ENCODE measurements at regions not wholly inside any gene's neighbourhood (a gene's known extent, or its start where the extent isn't known, plus 50 kb on each side); places are given as distances from the start of the nearest gene placed in this dataset.

- Histone ChIP-seq H3K36me3 (no peaks in the 10 kb centered on the region), H3K9me3 (no peaks in the 10 kb centered on the region), H3K4me1 (no peaks in the 10 kb centered on the region), H3K27me3 (peaks cover 0 to 10% (median 0%) of the 10 kb centered on the region in 4 donors), H3K4me3 (no peak overlapping the region), H3K27ac (no peak overlapping the region)
- DNase-seq = no peak
- no peak for TF ChIP-seq POLR2A (IDR thresholded peaks at IDR 0.05)
- TF ChIP-seq, protein P1, sequence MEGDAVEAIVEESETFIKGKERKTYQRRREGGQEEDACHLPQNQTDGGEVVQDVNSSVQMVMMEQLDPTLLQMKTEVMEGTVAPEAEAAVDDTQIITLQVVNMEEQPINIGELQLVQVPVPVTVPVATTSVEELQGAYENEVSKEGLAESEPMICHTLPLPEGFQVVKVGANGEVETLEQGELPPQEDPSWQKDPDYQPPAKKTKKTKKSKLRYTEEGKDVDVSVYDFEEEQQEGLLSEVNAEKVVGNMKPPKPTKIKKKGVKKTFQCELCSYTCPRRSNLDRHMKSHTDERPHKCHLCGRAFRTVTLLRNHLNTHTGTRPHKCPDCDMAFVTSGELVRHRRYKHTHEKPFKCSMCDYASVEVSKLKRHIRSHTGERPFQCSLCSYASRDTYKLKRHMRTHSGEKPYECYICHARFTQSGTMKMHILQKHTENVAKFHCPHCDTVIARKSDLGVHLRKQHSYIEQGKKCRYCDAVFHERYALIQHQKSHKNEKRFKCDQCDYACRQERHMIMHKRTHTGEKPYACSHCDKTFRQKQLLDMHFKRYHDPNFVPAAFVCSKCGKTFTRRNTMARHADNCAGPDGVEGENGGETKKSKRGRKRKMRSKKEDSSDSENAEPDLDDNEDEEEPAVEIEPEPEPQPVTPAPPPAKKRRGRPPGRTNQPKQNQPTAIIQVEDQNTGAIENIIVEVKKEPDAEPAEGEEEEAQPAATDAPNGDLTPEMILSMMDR (IDR thresholded peaks at IDR 0.05) = no peak
- intact Hi-C loops (cut with DNase I) = no loop called here
- 68 to 72% methylated on average over 4 of the region's 4 CpGs for WGBS, 2 donors
These were observed 365.3 kb upstream of the RNF32 start for GRCh38 chr7:156275292-156275691.

DNA sequence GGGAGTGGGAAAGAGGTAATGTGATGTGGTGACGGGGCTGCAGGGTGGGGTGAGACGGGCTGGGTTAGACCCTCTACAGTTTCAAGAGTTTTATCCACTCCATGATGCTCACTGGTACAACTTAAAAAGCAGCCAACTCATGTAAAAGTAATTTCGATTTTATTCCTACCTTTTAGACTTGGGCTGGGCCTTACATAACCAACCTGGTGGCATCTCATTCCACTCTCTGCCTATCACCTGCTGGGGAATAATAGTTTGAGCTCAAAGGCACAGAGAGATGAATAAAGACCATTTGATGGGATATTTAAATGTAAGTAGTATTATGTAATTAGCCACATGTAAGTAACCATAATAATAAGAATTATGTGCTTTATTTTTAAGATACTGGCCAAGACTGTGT is 366.0 kb upstream of the RNF32 start:
- H3K4me1 ChIP-seq = no peaks in the 10 kb centered on the region
- H3K9me3 ChIP-seq = no peaks in the 10 kb centered on the region
- no peak overlapping the region for H3K4me3 ChIP-seq
- 84 to 90% methylated on average over 3 of the region's 3 CpGs for WGBS, 2 donors
- TF ChIP-seq, protein P1 (IDR thresholded peaks at IDR 0.05) = no peak
- no peak for TF ChIP-seq POLR2A (IDR thresholded peaks at IDR 0.05)
- no peak overlapping the region for H3K27ac ChIP-seq
- intact Hi-C loops (cut with DNase I) = no loop called here
- H3K27me3 ChIP-seq = peaks cover 0 to 10% (median 0%) of the 10 kb centered on the region in 4 donors
- no peaks in the 10 kb centered on the region for H3K36me3 ChIP-seq
- DNase-seq = no peak

- 39 to 53% methylated on average over 3 of the region's 3 CpGs for WGBS, 2 donors
These were observed 379.0 kb upstream of the RNF32 start for GRCh38 chr7:156261581-156261980.

GRCh38 chr7:156257904-156258303 is 382.7 kb upstream of the RNF32 start:
- intact Hi-C loops (cut with DNase I) = no loop called here
- H3K27me3 ChIP-seq = no peaks in the 10 kb centered on the region
- no peak overlapping the region for H3K4me3 ChIP-seq
- no peaks in the 10 kb centered on the region for H3K36me3 ChIP-seq
- 67 to 85% methylated on average over 1 of the region's 1 CpG for WGBS, 2 donors
- no peak overlapping the region for H3K27ac ChIP-seq
- peaks cover 0 to 11% (median 0%) of the 10 kb centered on the region in 3 donors for H3K9me3 ChIP-seq
- H3K4me1 ChIP-seq = no peaks in the 10 kb centered on the region
- TF ChIP-seq, protein P1 (IDR thresholded peaks at IDR 0.05) = no peak
- no peak for TF ChIP-seq POLR2A (IDR thresholded peaks at IDR 0.05)
- DNase-seq = no peak

More at GRCh38 chr7:156261581-156261980, 379.0 kb upstream of the RNF32 start:
- intact Hi-C loops (cut with DNase I) = no loop called here
- no peaks in the 10 kb centered on the region for H3K4me1 ChIP-seq
- H3K27me3 ChIP-seq = no peaks in the 10 kb centered on the region
- TF ChIP-seq, protein P1 (IDR thresholded peaks at IDR 0.05) = no peak
- TF ChIP-seq POLR2A (IDR thresholded peaks at IDR 0.05) = no peak
- H3K9me3 ChIP-seq = peaks cover 0 to 11% (median 0%) of the 10 kb centered on the region in 3 donors
- H3K4me3 ChIP-seq = no peak overlapping the region
- no peaks in the 10 kb centered on the region for H3K36me3 ChIP-seq
- no peak overlapping the region for H3K27ac ChIP-seq
- no peak for DNase-seq

DNA sequence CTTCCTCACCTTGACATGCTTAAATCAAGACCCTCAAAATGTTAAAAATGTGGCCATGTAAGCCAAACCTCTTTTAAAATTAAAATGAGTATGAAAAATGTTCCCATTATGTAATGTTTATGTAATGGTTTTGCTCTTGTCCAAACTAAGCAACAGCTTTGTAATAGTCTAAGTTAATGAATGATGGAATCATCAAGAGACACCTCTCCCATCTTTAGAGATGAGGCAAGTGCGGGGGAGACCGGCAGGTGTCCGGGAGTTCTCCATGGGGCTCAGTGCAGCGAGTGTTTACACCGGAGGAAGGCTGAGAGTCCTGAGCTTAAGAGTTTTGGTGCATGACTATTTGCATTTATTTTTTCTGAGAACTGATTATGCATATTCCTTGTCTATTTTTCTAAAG is 384.9 kb upstream of the RNF32 start:
- Histone ChIP-seq H3K4me1 (no peaks in the 10 kb centered on the region), H3K27me3 (no peaks in the 10 kb centered on the region), H3K27ac (no peak overlapping the region), H3K9me3 (peaks cover 0 to 11% (median 0%) of the 10 kb centered on the region in 3 donors), H3K36me3 (no peaks in the 10 kb centered on the region), H3K4me3 (no peak overlapping the region)
- intact Hi-C loops (cut with DNase I) = no loop called here
- no peak for DNase-seq
- TF ChIP-seq, protein P1 (IDR thresholded peaks at IDR 0.05) = no peak
- TF ChIP-seq POLR2A (IDR thresholded peaks at IDR 0.05) = no peak
- WGBS, 2 donors = 80 to 90% methylated on average over 5 of the region's 5 CpGs

Data from esophagus squamous epithelium (tissue), 5 donors.